ENCODE measurements at regions not wholly inside any gene's neighbourhood (a gene's known extent, or its start where the extent isn't known, plus 50 kb on each side); places are given as distances from the start of the nearest gene placed in this dataset.

GRCh38 chr6:47938405-47938804 lies 156.6 kb downstream of the OPN5 start:
- no peak for ATAC-seq

GRCh38 chr6:47936820-47937219 lies 155.0 kb downstream of the OPN5 start:
- BruUV-seq (replicated peaks): no TSS peak
- ATAC-seq (no peak), DNase-seq (ENCODE audit: low read depth, low spot score) (no peak)
- Histone ChIP-seq H3K27me3 (ENCODE audit: control insufficient read depth, insufficient read depth, low read length) (no peaks in the 10 kb centered on the region), H3K36me3 (ENCODE audit: control insufficient read depth, insufficient read depth, low read length) (no peaks in the 10 kb centered on the region), H3K27ac (ENCODE audit: low read length) (no peak overlapping the region), H3K9me3 (ENCODE audit: control insufficient read depth, insufficient read depth, low read depth, low read length) (no peaks in the 10 kb centered on the region), H3K4me3 (ENCODE audit: low read depth in 2 of 2, low read length in 2 of 2) (no peak overlapping the region), H3K4me1 (ENCODE audit: control insufficient read depth, insufficient read depth, low read length) (no peaks in the 10 kb centered on the region)
- ChIA-PET POLR2A (no interaction called here), CTCF (no interaction called here)
- intact Hi-C loops (cut with micrococcal nuclease; ENCODE audit: unreplicated experiment) (no loop called here), in situ Hi-C loops (cut with HindIII; ENCODE audit: low pct_unique_long_range_greater_than_20kb, low sequenced_read_pairs) (no loop called here)
- TF ChIP-seq SIN3A (IDR thresholded peaks at IDR 0.05; ENCODE audit: borderline replicate concordance, insufficient read depth, low read depth, low read length) (no peak), POLR2AphosphoS5 (IDR thresholded peaks at IDR 0.05; ENCODE audit: low read depth, low read length) (no peak), TCF7L2 (IDR thresholded peaks at IDR 0.05; ENCODE audit: low read depth, low read length) (no peak), CTCF (IDR thresholded peaks at IDR 0.05) (no peak), REST (IDR thresholded peaks at IDR 0.05; ENCODE audit: insufficient read depth in 1 of 2, low read depth in 2 of 2, low read length in 1 of 2) (no peak)

More at GRCh38 chr6:47938405-47938804, 156.6 kb downstream of the OPN5 start:
- intact Hi-C loops (cut with micrococcal nuclease; ENCODE audit: unreplicated experiment) (no loop called here), in situ Hi-C loops (cut with HindIII; ENCODE audit: low pct_unique_long_range_greater_than_20kb, low sequenced_read_pairs) (no loop called here)
- Histone ChIP-seq H3K9me3 (ENCODE audit: control insufficient read depth, insufficient read depth, low read depth, low read length) (no peaks in the 10 kb centered on the region), H3K27me3 (ENCODE audit: control insufficient read depth, insufficient read depth, low read length) (no peaks in the 10 kb centered on the region), H3K27ac (ENCODE audit: low read length) (no peak overlapping the region), H3K4me3 (ENCODE audit: low read depth in 2 of 2, low read length in 2 of 2) (no peak overlapping the region), H3K4me1 (ENCODE audit: control insufficient read depth, insufficient read depth, low read length) (no peaks in the 10 kb centered on the region), H3K36me3 (ENCODE audit: control insufficient read depth, insufficient read depth, low read length) (no peaks in the 10 kb centered on the region)
- POLR2A ChIA-PET: no interaction called here
- DNase-seq (ENCODE audit: low read depth, low spot score): no peak
- CTCF ChIA-PET: no interaction called here
- BruUV-seq (replicated peaks): no TSS peak
- no peak for TF ChIP-seq POLR2AphosphoS5 (IDR thresholded peaks at IDR 0.05; ENCODE audit: low read depth, low read length)
- TF ChIP-seq SIN3A (IDR thresholded peaks at IDR 0.05; ENCODE audit: borderline replicate concordance, insufficient read depth, low read depth, low read length): no peak
- no peak for TF ChIP-seq CTCF (IDR thresholded peaks at IDR 0.05)
- TF ChIP-seq TCF7L2 (IDR thresholded peaks at IDR 0.05; ENCODE audit: low read depth, low read length): no peak
- no peak for TF ChIP-seq REST (IDR thresholded peaks at IDR 0.05; ENCODE audit: insufficient read depth in 1 of 2, low read depth in 2 of 2, low read length in 1 of 2)
